ENCODE measurements at regions not wholly inside any gene's neighbourhood (a gene's known extent, or its start where the extent isn't known, plus 50 kb on each side); places are given as distances from the start of the nearest gene placed in this dataset.

DNA sequence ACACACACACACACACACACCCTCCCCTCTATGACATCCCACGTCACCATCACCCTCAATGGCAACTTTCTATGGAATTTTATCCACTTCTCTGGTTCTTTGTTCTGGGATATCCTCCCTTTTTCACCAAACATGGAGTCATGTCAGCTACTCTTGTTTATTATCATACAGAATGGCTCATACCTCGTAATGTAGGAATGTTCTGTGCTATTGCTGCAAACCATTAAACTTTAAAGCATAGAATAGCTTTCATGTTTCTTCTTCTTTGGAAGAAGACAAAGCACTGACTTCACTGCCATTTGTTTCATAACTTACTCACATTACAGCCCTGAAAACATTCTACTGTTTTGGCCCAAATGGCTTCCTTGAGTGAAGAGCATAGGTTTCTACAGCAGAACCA is 163.4 kb downstream of the FOXO1 start (continued):
- no peak for TF ChIP-seq EED (IDR thresholded peaks at IDR 0.05; ENCODE audit: low read depth)
- TF ChIP-seq, protein P1, sequence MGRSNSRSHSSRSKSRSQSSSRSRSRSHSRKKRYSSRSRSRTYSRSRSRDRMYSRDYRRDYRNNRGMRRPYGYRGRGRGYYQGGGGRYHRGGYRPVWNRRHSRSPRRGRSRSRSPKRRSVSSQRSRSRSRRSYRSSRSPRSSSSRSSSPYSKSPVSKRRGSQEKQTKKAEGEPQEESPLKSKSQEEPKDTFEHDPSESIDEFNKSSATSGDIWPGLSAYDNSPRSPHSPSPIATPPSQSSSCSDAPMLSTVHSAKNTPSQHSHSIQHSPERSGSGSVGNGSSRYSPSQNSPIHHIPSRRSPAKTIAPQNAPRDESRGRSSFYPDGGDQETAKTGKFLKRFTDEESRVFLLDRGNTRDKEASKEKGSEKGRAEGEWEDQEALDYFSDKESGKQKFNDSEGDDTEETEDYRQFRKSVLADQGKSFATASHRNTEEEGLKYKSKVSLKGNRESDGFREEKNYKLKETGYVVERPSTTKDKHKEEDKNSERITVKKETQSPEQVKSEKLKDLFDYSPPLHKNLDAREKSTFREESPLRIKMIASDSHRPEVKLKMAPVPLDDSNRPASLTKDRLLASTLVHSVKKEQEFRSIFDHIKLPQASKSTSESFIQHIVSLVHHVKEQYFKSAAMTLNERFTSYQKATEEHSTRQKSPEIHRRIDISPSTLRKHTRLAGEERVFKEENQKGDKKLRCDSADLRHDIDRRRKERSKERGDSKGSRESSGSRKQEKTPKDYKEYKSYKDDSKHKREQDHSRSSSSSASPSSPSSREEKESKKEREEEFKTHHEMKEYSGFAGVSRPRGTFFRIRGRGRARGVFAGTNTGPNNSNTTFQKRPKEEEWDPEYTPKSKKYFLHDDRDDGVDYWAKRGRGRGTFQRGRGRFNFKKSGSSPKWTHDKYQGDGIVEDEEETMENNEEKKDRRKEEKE (IDR thresholded peaks at IDR 0.05), result no peak
- TF ChIP-seq, protein P2, sequence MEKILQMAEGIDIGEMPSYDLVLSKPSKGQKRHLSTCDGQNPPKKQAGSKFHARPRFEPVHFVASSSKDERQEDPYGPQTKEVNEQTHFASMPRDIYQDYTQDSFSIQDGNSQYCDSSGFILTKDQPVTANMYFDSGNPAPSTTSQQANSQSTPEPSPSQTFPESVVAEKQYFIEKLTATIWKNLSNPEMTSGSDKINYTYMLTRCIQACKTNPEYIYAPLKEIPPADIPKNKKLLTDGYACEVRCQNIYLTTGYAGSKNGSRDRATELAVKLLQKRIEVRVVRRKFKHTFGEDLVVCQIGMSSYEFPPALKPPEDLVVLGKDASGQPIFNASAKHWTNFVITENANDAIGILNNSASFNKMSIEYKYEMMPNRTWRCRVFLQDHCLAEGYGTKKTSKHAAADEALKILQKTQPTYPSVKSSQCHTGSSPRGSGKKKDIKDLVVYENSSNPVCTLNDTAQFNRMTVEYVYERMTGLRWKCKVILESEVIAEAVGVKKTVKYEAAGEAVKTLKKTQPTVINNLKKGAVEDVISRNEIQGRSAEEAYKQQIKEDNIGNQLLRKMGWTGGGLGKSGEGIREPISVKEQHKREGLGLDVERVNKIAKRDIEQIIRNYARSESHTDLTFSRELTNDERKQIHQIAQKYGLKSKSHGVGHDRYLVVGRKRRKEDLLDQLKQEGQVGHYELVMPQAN (conservative IDR thresholded peaks at IDR 0.05), result no peak

DNA sequence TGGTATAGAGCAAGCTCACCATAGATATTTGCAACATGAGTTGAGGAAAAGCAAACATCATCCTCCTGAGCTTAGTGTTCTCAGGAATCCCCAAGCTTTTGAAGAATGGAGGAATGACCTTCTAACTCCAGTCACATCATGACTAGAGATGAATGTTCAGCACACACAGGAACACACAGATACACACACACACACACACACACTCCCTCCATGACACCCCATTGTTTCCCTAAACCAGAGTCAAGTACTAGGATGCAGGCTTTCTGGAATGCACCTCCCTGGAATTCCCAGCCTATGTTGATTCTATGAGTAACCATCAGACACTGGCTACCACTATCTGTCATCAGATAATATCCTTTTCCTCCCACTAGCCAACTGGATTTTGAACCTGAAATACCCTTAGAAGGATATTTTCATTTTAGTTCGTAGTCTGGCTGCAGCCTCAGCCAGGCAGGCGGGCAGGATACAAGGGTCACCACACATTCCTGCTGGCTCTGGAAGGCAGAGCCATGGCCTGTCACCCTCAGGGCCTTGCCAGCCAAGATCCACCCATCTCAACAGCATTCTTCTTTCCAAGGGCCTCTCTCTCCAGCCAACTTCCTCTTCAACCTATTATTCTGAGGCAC is 162.4 kb downstream of the FOXO1 start:
- ChIA-PET RAD21 (ENCODE audit: unreplicated experiment) (no interaction called here), POLR2A (no interaction called here), SMC1A (ENCODE audit: uncharacterized antibody, unreplicated experiment) (interaction anchor here (1.2 to 1.7 kb wide), 4 partner anchors 9 to 18 kb away, joined by 3 to 7 read pairs (median 4); no protein-coding TSS in a partner anchor), CTCF (no interaction called here)
- Histone ChIP-seq H4K20me1 (ENCODE audit: control insufficient read depth, insufficient read depth) (no peaks in the 10 kb centered on the region; the same call in 1 of the 2 replicates), H3K36me3 (ENCODE audit: control insufficient read depth in 2 of 2, insufficient read depth in 2 of 2, low read length in 1 of 2) (no peaks in the 10 kb centered on the region), H3K4me3 (no peak overlapping the region), H3K4me1 (ENCODE audit: control insufficient read depth, insufficient read depth, low read length) (no peaks in the 10 kb centered on the region), H3K27me3 (replicated peaks in 1 of 2; ENCODE audit: control insufficient read depth in 2 of 2, insufficient read depth in 2 of 2, low read length in 1 of 2) (peaks cover 0 to 10% of the 10 kb centered on the region in 2 experiments; a peak in 1 of 4 replicates), H3K4me2 (ENCODE audit: control insufficient read depth, insufficient read depth) (no peak overlapping the region), H2AFZ (ENCODE audit: control insufficient read depth, low read depth, low read length) (no peak overlapping the region), H3K9me3 (replicated peaks; ENCODE audit: control insufficient read depth, insufficient read depth, low read length) (no peaks in the 10 kb centered on the region), H3K79me2 (ENCODE audit: control insufficient read depth, insufficient read depth, low read length) (no peaks in the 10 kb centered on the region), H3K9ac (ENCODE audit: control insufficient read depth, insufficient read depth, low read length) (no peak overlapping the region), H3K27ac (ENCODE audit: control insufficient read depth, insufficient read depth) (no peak overlapping the region)
- intact Hi-C loops (cut with micrococcal nuclease; ENCODE audit: unreplicated experiment), result no loop called here
- DNase-seq (ENCODE audit: low read depth, low spot score) (no peak), ATAC-seq (no peak), FAIRE-seq (no peak)
- no TSS peak for BruUV-seq (replicated peaks)
- TF ChIP-seq BMI1 (IDR thresholded peaks at IDR 0.05; ENCODE audit: borderline replicate concordance) (no peak), MEF2A (IDR thresholded peaks at IDR 0.05; ENCODE audit: insufficient read depth, low read depth, low read length) (no peak), SMARCA5 (IDR thresholded peaks at IDR 0.05) (no peak), LARP7 (IDR thresholded peaks at IDR 0.05) (no peak)
- TF ChIP-seq, protein P3, sequence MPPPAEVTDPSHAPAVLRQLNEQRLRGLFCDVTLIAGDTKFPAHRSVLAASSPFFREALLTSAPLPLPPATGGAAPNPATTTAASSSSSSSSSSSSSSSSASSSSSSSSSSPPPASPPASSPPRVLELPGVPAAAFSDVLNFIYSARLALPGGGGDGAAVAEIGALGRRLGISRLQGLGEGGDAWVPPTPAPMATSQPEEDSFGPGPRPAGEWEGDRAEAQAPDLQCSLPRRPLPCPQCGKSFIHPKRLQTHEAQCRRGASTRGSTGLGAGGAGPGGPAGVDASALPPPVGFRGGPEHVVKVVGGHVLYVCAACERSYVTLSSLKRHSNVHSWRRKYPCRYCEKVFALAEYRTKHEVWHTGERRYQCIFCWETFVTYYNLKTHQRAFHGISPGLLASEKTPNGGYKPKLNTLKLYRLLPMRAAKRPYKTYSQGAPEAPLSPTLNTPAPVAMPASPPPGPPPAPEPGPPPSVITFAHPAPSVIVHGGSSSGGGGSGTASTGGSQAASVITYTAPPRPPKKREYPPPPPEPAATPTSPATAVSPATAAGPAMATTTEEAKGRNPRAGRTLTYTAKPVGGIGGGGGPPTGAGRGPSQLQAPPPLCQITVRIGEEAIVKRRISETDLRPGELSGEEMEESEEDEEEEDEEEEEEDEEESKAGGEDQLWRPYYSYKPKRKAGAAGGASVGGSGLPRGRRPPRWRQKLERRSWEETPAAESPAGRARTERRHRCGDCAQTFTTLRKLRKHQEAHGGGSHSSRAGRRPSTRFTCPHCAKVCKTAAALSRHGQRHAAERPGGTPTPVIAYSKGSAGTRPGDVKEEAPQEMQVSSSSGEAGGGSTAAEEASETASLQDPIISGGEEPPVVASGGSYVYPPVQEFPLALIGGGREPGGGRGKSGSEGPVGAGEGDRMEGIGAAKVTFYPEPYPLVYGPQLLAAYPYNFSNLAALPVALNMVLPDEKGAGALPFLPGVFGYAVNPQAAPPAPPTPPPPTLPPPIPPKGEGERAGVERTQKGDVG (CRISPR knock-in tag; IDR thresholded peaks at IDR 0.05), result no peak
- in situ Hi-C loops (cut with MboI), result no loop called here
- WGBS (ENCODE audit: insufficient coverage, insufficient replicate concordance, low lambda C conversion rate, missing lambda C conversion rate), result 71% methylated on average over 2 of the region's 2 CpGs
